GM20000 (cell line): ENCODE measurements at regions not wholly inside any gene's neighbourhood (a gene's known extent, or its start where the extent isn't known, plus 50 kb on each side); places are given as distances from the start of the nearest gene placed in this dataset.

Source experiments
- DNase-seq: peaks from one replicate; pipeline ENCODE4 v3.0.0; 2012; ENCODE audit warnings: low spot score
- CTCF ChIP-seq: IDR thresholded peaks from 2 replicates; pipeline ENCODE4 v1.5.1; 2012; ENCODE audit warnings: mild to moderate bottlenecking, control low read depth; ENCODE audit errors: extremely low read depth, missing control alignments

DNA sequence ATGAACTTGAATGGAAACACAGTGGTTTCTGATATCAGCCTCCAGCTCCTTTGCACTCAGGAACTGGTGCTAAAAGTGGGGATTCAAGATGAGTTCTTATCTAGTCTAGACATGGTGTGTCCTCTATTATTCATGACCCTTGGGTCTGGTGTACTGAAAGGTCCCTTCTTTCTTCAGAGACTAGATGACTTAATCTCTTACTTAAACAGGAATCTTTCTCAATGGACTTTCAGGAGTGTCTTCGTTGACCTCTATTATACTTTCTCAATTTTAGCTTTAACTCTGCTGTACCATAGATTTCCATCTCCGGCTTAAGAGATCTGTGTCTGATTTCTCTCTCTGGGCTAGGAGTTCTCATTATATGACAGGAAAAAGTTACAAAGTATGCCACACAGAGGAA, 83.5 kb upstream of the INHBA start:
- TF ChIP-seq CTCF: no peak
- no peak for DNase-seq

DNA sequence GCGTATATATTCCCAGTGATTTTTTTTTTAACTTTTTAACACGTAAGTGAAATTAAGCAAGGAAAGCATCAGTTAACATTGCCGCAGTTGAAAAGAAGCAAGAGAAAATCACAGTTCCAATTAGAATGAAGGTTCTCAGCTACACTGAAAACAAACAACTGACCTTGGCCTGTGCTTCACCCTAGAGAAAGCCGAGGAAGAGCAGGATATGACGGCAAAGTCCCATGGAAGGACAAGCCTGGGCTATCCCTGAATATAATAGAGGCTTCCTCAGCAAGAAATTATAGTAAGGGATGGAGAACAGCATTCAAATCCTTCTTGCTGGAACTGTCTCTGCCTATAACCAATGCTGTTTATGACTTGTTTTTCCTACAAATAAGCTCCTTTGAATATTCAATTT, 83.0 kb upstream of the INHBA start:
- no peak for TF ChIP-seq CTCF
- no peak for DNase-seq

DNA sequence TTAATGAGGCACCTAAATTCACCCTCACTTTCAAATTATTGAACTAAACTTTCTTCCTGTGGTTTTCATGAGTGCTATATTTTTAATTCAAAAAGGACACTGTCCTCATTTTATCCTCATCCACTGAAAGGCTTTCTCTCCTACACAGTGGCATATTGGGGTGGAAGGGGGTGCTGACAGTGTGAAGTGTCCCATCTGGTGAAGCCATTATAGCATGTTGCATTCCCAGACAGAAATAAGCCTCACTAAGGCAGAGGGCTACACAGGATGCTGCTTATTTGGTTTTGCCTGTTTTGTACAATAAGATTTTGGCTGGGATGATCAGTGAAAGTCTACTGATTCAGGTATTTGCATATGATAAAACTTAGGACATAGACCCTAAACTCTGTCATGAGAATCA, 82.4 kb upstream of the INHBA start:
- TF ChIP-seq CTCF: no peak
- DNase-seq: no peak

- no peak for TF ChIP-seq CTCF
- DNase-seq: no peak
These were observed 77.0 kb upstream of the INHBA start for GRCh38 chr7:41779918-41780317.

GRCh38 chr7:41777894-41778596, 75.2 kb upstream of the INHBA start:
- DNase-seq: no peak

GRCh38 chr7:41774966-41775365, 72.1 kb upstream of the INHBA start:
- TF ChIP-seq CTCF: no peak
- no peak for DNase-seq

More at GRCh38 chr7:41777894-41778596, 75.2 kb upstream of the INHBA start:
- TF ChIP-seq CTCF: no peak

DNA sequence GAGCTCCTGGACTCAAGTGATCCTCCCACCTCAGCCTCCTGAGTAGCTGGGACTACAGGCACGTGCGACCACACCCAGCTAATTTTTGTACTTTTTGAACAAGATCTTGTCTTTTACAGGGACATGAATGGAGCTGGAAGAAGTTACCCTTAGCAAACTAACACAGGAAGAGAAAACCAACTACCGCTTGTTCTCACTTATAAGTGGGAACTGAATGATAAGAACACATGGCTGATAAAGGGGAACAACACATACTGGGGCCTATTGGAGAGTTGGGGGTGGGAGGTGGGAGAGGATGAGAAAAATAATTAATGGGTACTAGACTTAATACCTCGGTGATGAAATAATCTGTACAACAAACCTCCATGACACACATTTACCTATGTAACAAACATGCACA, 70.9 kb upstream of the INHBA start:
- TF ChIP-seq CTCF: no peak
- DNase-seq: no peak
